D341Med (cell line): ENCODE measurements at regions not wholly inside any gene's neighbourhood (a gene's known extent, or its start where the extent isn't known, plus 50 kb on each side); places are given as distances from the start of the nearest gene placed in this dataset.
"Not testable (repeated sequence)": the region's sequence is repeated elsewhere in the genome, so short reads cannot be mapped to it uniquely, and the experiment has no call there.

Experiments
- DNase-seq: peaks from one replicate; pipeline ENCODE4 v3.0.0; 2012; ENCODE audit warnings: low spot score

DNA sequence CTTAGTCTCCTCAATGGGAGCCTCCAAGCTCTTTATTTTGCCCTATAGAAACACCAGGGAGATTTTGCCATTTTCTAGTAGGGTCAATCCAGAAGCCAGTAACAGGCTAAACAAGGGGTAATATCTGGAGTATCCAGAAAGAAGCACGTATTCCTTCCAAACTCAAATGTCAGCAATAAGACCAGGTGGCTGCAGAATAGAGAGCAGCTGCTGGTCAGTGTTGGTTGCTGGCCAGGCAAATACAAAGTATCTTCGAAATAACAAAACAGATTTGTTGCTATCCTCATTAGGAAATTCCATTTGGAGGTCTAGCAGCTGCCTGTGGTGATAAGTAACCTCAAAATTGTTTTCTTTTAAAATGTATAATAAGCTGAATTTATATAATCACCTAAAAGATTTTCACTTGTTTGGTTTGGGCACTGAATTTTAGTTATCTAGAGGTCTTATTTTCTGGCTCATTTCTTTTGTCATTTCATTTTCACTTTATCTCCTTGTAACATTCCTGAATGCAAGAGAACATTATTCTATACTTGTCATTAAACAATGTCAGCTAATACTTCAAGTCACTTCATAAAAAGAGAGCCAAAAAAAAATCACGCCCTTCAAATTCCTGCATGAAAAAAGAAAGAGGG, 320.6 kb downstream of the DTHD1 start:
- DNase-seq = no peak

GRCh38 chr4:36609661-36610060, 328.2 kb downstream of the DTHD1 start:
- no peak for DNase-seq

- DNase-seq = no peak
Measured at GRCh38 chr4:36610628-36611027, 329.2 kb downstream of the DTHD1 start.

DNA sequence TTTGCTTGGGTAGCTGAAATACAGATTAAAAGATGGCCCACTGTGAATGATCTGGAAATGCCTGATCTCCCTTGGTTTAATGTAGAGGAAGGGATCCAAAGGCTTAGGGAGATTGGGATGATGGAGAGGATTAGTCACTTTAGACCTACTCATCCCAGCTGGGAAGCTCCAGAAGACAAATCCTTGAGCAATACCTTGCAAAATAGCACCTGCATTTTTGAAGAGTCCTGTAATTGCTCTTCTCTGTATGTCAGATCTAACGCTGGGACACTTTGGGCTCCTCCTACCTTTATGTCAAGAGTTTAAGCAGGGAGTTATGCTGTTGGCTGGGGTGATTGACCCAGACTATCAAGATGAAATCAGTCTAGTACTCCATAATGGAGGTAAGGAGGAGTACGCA, 331.7 kb downstream of the DTHD1 start:
- DNase-seq = not testable (repeated sequence)

DNA sequence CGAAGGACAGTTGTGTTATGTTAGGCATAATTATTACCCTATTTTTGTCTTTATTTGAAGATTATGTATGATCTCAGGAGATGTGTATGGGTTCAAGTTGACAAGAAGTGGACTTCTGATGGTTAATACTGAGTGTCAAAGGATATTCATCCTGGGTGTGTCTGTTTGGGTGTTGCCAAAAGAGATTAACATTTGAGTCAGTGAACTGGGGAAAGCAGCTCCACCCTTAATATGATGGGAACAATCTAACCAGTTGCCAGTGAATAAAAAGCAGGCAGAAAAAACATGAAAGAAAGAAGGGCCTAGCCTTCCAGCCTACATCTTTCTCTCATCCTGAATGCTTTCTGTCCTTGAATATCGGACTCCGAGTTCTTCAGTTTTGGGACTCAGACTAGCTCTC, 332.6 kb downstream of the DTHD1 start:
- no peak for DNase-seq

- DNase-seq = no peak
Measured at GRCh38 chr4:36618102-36618501, 336.7 kb downstream of the DTHD1 start.

DNA sequence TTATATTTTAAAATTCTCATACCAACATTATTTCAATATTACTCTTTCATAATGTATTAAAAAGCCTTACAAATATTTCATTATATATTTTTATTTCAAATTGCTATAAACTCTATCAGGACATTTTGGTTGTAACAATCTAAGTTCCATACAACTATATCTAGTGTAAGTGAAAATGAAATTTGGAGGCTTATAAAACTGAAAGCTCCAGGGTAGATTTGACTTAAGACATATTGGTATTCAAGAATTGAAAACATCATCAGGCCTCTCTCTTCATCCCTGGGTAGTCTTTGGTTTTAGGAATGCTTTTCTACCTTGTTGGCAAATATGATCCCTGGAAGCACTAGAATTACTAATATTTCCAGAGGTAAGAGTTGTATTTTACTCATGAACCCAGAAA, 342.6 kb downstream of the DTHD1 start:
- no peak for DNase-seq

- no peak for DNase-seq
Measured at GRCh38 chr4:36638273-36638811, 356.9 kb downstream of the DTHD1 start.

GRCh38 chr4:36640876-36641275, 359.5 kb downstream of the DTHD1 start:
- DNase-seq = no peak

- DNase-seq = no peak
Measured at GRCh38 chr4:36651253-36651652, 369.8 kb downstream of the DTHD1 start.

- DNase-seq = no peak
Measured at GRCh38 chr4:36652857-36653256, 371.4 kb downstream of the DTHD1 start.

DNA sequence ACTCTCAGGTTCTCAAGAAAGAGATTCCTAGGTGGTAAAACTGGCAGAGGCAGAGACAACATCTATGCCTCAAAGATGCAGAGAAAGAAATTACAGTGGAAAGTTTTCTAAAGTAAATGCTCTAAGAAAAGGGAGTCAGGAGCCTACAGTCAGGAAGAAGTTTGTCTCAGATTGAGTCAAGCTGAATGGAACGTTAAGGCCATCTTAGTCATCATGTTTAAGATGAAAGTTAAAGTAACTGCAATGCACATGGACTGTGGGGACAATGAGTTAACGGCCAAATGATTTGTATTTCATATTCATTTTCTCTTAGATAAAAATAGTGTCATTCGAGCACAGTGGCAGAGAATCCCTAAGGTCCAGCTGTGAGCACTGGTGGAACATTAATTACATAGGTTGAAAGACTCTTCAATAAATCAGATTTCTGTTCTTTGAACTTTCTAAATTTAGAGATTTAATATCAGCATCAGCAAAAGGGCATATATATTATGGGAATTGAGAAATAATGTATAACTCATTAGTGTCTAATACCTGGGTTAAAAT, 384.6 kb downstream of the DTHD1 start:
- DNase-seq = no peak

- DNase-seq = no peak
Measured at GRCh38 chr4:36675436-36675835, 394.0 kb downstream of the DTHD1 start.

DNA sequence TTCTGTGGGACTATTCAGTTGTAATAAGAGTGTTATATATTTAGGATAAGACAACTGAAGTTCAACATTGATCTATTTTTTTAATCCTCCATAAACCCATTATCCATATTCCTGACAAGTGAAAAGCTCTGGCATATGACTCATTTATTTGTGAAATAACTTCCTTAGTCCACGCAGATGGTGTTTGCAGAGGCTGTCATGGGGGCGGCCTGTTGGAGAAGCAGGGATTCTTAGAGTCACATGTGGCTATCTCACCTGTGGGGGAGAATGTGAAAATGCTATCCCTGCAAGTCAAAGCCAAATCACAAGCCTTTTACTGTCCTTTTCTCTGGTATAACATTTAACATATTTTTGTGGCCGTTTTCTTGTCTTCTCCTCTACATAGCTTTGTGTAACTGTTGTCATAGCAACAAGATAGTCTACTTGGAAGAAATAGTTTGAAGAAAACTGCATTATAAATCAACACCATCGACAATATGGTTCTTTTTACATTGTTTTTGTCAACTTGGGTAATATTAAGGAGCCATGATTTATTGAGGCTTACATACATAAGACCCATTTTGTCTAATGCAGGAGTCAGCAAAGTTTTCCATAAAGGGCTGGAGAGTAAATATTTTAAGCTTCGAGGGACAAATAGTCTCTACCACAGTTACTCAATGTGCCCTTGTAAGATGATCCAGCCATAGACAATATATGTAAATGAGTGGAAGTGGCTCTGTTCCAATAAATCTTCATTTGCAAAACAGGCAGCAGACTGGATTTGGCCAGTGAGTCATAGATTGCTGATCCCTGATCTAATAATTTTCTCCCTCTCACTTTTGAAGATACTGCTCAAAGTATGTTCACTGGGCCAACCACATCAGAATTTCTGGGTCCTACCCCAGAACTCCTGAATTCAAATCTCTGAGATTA, 395.0 kb downstream of the DTHD1 start:
- no peak for DNase-seq

GRCh38 chr4:36677112-36677511, 395.7 kb downstream of the DTHD1 start:
- DNase-seq = no peak

- DNase-seq = no peak
Measured at GRCh38 chr4:36677874-36678273, 396.5 kb downstream of the DTHD1 start.

GRCh38 chr4:36687681-36688080, 406.3 kb downstream of the DTHD1 start:
- no peak for DNase-seq

- DNase-seq = no peak
Measured at GRCh38 chr4:36692586-36692985, 411.2 kb downstream of the DTHD1 start.

- no peak for DNase-seq
Measured at GRCh38 chr4:36702245-36702644, 420.8 kb downstream of the DTHD1 start.

DNA sequence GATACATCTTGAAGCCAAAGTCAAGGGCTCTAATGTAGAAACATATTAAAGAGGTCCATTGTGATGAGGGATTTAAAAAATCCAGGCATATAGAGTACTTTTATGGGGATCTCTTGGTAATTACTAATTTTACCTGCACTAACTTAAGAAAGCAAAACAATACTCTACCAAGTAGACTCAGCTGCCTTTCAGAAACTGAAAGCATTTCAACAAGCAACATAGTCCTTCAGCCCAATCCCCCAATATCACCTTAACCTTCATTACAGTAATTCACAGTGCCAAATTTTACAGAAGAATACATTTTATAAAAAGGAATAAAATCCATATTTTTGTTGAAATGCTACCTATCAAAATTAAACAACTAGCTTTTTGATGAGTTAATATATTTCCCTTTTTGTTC, 422.9 kb downstream of the DTHD1 start:
- no peak for DNase-seq

DNA sequence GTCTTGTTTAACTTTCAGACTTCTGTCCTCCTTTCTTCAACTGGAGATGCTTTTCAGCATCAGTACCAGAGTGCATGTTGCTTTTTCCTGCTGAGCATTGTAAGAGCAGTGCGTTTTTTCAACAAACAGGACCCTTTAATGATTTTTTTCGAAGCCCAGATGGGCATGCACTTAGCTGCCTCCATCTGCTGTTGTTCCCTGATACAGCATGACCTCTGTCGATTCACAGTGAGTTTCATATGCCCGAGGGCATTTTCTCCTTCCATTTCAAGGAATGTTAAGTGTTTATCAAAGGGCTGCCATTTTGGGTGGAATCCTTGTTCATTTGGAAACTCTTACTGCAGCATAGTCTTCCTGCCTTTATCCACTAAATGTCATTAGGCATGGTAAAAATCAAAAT, 428.6 kb downstream of the DTHD1 start:
- no peak for DNase-seq

GRCh38 chr4:36712013-36712412, 430.6 kb downstream of the DTHD1 start:
- DNase-seq = no peak

- no peak for DNase-seq
Measured at GRCh38 chr4:36716874-36717273, 435.5 kb downstream of the DTHD1 start.
